ENCODE measurements at regions not wholly inside any gene's neighbourhood (a gene's known extent, or its start where the extent isn't known, plus 50 kb on each side); places are given as distances from the start of the nearest gene placed in this dataset.

GRCh38 chr19:31535691-31536460 is 186.6 kb upstream of the TSHZ3 start:
- TF ChIP-seq REST (IDR thresholded peaks at IDR 0.05; ENCODE audit: borderline replicate concordance in 1 of 2, low read depth in 1 of 2, low read length in 2 of 2) (no peak), ATF4 (CRISPR knock-in tag; IDR thresholded peaks at IDR 0.05) (no peak), STAT6 (CRISPR knock-in tag; IDR thresholded peaks at IDR 0.05; ENCODE audit: borderline replicate concordance) (no peak), POLR2A (IDR thresholded peaks at IDR 0.05; ENCODE audit: insufficient read depth in 1 of 2, low read depth in 2 of 2, low read length in 2 of 2) (no peak), ARNT (IDR thresholded peaks at IDR 0.05) (no peak), ATRX (CRISPR knock-in tag; IDR thresholded peaks at IDR 0.05; ENCODE audit: borderline replicate concordance) (no peak), CTCF (CRISPR knock-in tag; IDR thresholded peaks at IDR 0.05) (no peak), FOXA1 (IDR thresholded peaks at IDR 0.05) (no peak), FOXA1 (CRISPR knock-in tag; IDR thresholded peaks at IDR 0.05) (no peak), RAD21 (CRISPR knock-in tag; IDR thresholded peaks at IDR 0.05) (no peak), BRCA1 (CRISPR knock-in tag; IDR thresholded peaks at IDR 0.05) (no peak), ZBTB49 (CRISPR knock-in tag; IDR thresholded peaks at IDR 0.05; ENCODE audit: borderline replicate concordance) (no peak), ZBTB10 (CRISPR knock-in tag; IDR thresholded peaks at IDR 0.05; ENCODE audit: borderline replicate concordance) (no peak), ZNF670 (CRISPR knock-in tag; IDR thresholded peaks at IDR 0.05; ENCODE audit: borderline replicate concordance) (no peak), GABPA (IDR thresholded peaks at IDR 0.05; ENCODE audit: low read depth, low read length) (no peak), GABPA (CRISPR knock-in tag; IDR thresholded peaks at IDR 0.05; ENCODE audit: low read depth) (no peak)

Data from HepG2 (cell line).